Peyer's patch (tissue), 4 donors: ENCODE measurements at regions not wholly inside any gene's neighbourhood (a gene's known extent, or its start where the extent isn't known, plus 50 kb on each side); places are given as distances from the start of the nearest gene placed in this dataset.
"Not testable (repeated sequence)": the region's sequence is repeated elsewhere in the genome, so short reads cannot be mapped to it uniquely, and the experiment has no call there.

ENCODE experiments used
- DNase-seq, 3 donors: peaks; one replicate each; pipeline ENCODE4 v3.0.0-alpha.2; 2017 to 2019
- H3K27ac ChIP-seq, 4 donors: fragments of 200-600 bp; sonication (generic); one replicate each; pipeline ENCODE4 v1.5.1; 2016 to 2019
- H3K27me3 ChIP-seq, 2 donors: fragments of 200-600 bp; sonication (generic); one replicate each; pipeline ENCODE4 v1.5.1; 2019
- H3K36me3 ChIP-seq, 3 donors: fragments of 200-600 bp; sonication (generic); one replicate each; pipeline ENCODE4 v1.5.1; 2016 to 2019
- H3K4me1 ChIP-seq, 4 donors: fragments of 200-600 bp; sonication (generic); one replicate each; pipeline ENCODE4 v1.5.1; 2016 to 2019
- H3K4me3 ChIP-seq, 4 donors: fragments of 200-600 bp; sonication (generic); 1 replicate in 3 of 4; 2 replicates in 1 of 4; pipeline ENCODE4 v1.5.1; 2016 to 2019; ENCODE audit warnings: mild to moderate bottlenecking in 1 of 4
- H3K9me3 ChIP-seq, 4 donors: fragments of 200-600 bp; sonication (generic); one replicate each; pipeline ENCODE4 v1.5.1; 2016 to 2019; ENCODE audit warnings: mild to moderate bottlenecking in 1 of 4
- CTCF ChIP-seq, 6 experiments: fragments of 450-650 bp in 4 of 6; fragments of 200-600 bp in 2 of 6; sonication (generic) in 1 of 6; IDR thresholded peaks; one replicate each; pipeline ENCODE4 v1.5.1; 2017 to 2019; ENCODE audit warnings: antibody characterized with exemption in 6 of 6, mild to moderate bottlenecking in 3 of 6, moderate library complexity in 1 of 6
- POLR2A ChIP-seq, 2 donors: fragments of 450-650 bp; IDR thresholded peaks; one replicate each; pipeline ENCODE4 v1.5.1; 2017; ENCODE audit warnings: antibody characterized with exemption in 2 of 2, mild to moderate bottlenecking in 2 of 2, moderate library complexity in 2 of 2

- DNase-seq = no peak
- TF ChIP-seq POLR2A (IDR thresholded peaks at IDR 0.05) (no peak), CTCF (IDR thresholded peaks at IDR 0.05) (no peak)
- H3K9me3 ChIP-seq = no peaks in the 10 kb centered on the region
- H3K4me3 ChIP-seq = no peak overlapping the region
- no peaks in the 10 kb centered on the region for H3K36me3 ChIP-seq
- no peaks in the 10 kb centered on the region for H3K4me1 ChIP-seq
- no peaks in the 10 kb centered on the region for H3K27me3 ChIP-seq
- H3K27ac ChIP-seq = no peak overlapping the region
These were observed 86.0 kb upstream of the NT5E start for GRCh38 chr6:85363870-85364269.

GRCh38 chr6:85362652-85363310 is 87.1 kb upstream of the NT5E start:
- DNase-seq = no peak
- no peak for TF ChIP-seq CTCF (IDR thresholded peaks at IDR 0.05)
- TF ChIP-seq POLR2A (IDR thresholded peaks at IDR 0.05) = no peak
- H3K4me1 ChIP-seq = no peaks in the 10 kb centered on the region
- H3K27me3 ChIP-seq = no peaks in the 10 kb centered on the region
- H3K27ac ChIP-seq = no peak overlapping the region
- no peak overlapping the region for H3K4me3 ChIP-seq
- H3K36me3 ChIP-seq = no peaks in the 10 kb centered on the region
- no peaks in the 10 kb centered on the region for H3K9me3 ChIP-seq

GRCh38 chr6:85361643-85362014 is 88.3 kb upstream of the NT5E start:
- peak overlapping the region in 2 of 4 donors; percentile 36 to 70 for H3K27ac ChIP-seq

GRCh38 chr6:85360794-85361642 is 88.9 kb upstream of the NT5E start:
- DNase-seq = peak in 1 of 3 donors; percentile 49
- TF ChIP-seq POLR2A (IDR thresholded peaks at IDR 0.05) (no peak), CTCF (IDR thresholded peaks at IDR 0.05) (no peak)
- H3K4me3 ChIP-seq = no peak overlapping the region
- H3K36me3 ChIP-seq = no peaks in the 10 kb centered on the region
- no peaks in the 10 kb centered on the region for H3K27me3 ChIP-seq
- no peaks in the 10 kb centered on the region for H3K4me1 ChIP-seq
- no peaks in the 10 kb centered on the region for H3K9me3 ChIP-seq
- H3K27ac ChIP-seq = peak overlapping the region in 2 of 4 donors; percentile 36 to 70

More at GRCh38 chr6:85361643-85362014, 88.3 kb upstream of the NT5E start:
- DNase-seq = no peak
- Histone ChIP-seq H3K27me3 (no peaks in the 10 kb centered on the region), H3K36me3 (no peaks in the 10 kb centered on the region), H3K4me3 (no peak overlapping the region), H3K4me1 (no peaks in the 10 kb centered on the region), H3K9me3 (no peaks in the 10 kb centered on the region)
- TF ChIP-seq CTCF (IDR thresholded peaks at IDR 0.05) (no peak), POLR2A (IDR thresholded peaks at IDR 0.05) (no peak)

- Histone ChIP-seq H3K4me1 (no peaks in the 10 kb centered on the region), H3K27ac (no peak overlapping the region), H3K9me3 (no peaks in the 10 kb centered on the region), H3K4me3 (no peak overlapping the region), H3K36me3 (no peaks in the 10 kb centered on the region), H3K27me3 (no peaks in the 10 kb centered on the region)
- TF ChIP-seq POLR2A (IDR thresholded peaks at IDR 0.05) = no peak
- no peak for TF ChIP-seq CTCF (IDR thresholded peaks at IDR 0.05)
- no peak for DNase-seq
These were observed 92.2 kb upstream of the NT5E start for GRCh38 chr6:85357651-85358050.

- H3K27ac ChIP-seq, H3K4me1 ChIP-seq, H3K4me3 ChIP-seq, H3K27me3 ChIP-seq, H3K9me3 ChIP-seq, DNase-seq, H3K36me3 ChIP-seq: not testable (repeated sequence)
These were observed 93.1 kb upstream of the NT5E start for GRCh38 chr6:85356743-85357142.
